ENCODE measurements at regions not wholly inside any gene's neighbourhood (a gene's known extent, or its start where the extent isn't known, plus 50 kb on each side); places are given as distances from the start of the nearest gene placed in this dataset.

DNA sequence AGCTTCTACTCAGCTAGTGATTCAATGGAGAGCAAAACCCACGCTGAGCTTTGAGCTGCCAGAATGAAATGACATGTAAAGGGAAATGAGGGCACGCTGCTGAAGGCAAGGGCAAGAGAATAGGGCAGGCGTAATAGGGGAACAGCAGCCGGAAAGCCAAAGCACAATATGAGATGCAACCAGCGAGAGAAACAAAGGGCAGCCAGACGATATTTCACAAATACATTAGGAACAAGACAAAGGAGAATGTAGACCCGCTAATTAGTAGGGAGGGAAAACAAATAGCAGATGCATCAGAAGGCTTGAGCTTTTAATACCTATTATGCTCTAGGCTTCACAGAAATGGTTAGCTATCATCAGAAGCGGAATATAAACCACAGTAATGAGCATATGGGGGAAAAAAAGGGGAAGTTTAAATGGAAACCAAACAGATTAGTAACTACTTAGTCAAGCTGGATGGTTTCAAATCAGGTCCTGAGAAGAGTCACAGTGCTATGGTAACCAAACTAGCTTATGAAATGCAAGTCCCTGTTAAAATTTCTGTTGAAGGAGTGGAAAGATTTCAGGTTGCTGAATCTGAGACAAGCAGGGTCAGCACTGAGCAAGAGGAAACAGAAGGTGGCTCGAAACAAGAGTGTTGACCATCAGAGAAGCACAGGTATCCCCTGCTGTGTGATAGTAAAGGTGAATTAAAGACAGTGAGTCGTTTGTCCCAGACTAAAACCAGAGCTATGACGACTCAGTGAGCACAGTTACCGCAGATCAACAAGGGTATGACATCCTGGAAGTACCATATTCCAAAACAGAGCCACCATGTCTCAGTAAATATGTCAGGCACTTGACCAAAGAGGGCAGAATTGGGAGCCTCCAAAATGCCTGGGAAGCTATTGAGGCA lies 496.9 kb upstream of the CELF2 start:
- no peak for DNase-seq (ENCODE audit: low read depth)

DNA sequence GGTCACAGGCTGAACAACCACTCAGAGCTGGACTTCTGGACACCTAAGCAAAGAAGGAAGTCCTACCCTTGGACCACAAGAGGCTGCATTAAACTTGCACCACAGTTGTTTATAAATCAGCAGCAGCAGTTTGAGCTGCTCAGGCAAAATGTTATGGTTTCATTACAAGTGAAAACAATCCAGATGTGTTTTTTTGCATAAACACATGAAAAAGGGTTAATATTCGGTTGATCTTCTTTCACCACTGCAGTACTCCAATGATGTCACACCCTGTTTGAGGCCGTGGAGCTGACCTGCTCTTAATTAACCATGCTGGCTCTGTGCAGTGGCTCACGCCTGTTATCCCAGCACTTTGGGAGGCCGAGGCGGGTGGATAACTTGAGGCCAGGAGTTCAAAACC lies 490.8 kb upstream of the CELF2 start:
- DNase-seq (ENCODE audit: low read depth), result no peak

DNA sequence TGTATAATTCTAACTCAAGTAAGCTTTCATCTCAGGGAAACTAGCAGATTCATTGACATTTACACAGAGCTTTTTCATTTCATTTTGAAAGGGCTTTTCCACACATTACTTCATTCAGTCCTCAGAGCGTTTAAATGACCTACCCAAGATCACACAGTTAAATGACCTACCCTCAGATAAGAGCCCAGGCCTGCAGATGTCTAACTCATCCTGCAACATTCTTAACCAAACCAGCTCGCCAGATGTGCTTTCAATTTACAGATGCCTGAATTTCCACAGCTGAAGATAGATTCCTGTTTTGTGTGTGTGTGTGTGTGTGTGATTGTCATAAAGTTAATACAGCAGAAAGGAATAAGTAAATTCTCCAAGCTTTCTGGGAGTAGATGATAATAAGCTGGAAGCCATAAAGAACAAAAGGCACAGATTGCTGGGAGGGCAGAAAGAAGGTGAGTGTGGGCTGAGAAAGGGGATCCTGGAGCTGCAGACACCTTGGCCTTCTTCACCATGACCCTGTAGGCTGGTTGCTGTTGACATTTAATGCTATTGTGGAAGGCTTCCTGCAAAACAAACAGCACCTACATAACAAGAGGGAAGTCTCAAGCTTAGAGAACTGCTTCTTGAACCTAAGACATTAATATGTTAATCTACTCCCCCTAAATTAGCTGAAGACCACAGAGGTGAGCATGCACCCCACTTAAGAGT lies 489.7 kb upstream of the CELF2 start:
- DNase-seq (ENCODE audit: low read depth), result no peak

DNA sequence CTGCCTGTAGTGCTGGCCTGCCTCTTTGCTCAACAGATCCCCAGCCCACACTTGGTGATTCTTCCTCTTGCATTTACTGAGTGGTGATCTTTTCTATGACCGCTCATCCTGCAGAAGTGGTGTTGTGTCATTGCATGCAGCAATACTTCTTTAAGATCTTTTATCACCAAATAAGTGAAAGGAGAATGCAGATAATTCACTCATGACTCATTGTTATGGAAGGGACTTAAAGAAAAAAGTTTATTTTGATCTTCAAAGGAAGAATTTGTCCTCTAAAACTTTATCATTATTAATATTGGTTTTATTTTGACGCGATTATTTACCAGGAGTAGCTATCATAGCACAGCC lies 489.1 kb upstream of the CELF2 start:
- no peak for DNase-seq (ENCODE audit: low read depth)

DNA sequence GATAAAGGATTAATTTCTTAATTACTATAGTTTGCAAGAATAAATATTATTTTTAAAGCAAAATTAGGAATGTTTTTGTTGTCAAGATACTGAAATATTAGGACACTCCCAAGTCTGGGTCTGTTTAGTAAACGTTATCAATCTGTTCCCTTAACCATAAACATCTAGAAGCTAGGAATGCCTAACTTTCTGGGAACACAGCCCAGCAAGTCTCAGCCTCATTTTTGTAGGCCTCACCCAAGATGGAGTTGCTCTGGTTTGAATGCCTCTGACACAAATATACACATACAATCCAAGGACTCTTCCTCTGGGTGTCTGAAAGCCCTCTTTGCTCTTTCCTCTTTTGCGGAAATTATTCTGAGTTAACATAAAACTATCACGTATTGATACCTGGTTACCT lies 487.4 kb upstream of the CELF2 start:
- no peak for DNase-seq (ENCODE audit: low read depth)

DNA sequence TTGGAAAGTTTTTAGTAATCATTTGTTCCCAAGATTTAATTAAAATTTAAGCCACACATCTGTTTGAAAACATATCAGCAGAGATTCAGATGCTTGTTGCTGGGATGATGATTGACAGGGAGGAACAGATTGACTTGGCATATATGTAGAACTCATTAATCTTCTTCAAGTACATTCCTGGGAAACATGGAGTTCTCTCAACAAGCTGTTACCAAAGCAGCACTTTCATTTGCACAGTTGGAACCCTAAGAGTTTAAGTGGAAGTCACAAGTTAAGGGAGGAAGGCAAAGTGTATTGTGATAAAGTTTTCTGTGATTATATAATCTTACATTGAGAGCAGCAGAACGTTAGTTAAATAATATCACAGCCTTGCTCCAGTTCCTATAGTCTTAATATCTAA lies 485.4 kb upstream of the CELF2 start:
- DNase-seq (ENCODE audit: low read depth), result no peak

DNA sequence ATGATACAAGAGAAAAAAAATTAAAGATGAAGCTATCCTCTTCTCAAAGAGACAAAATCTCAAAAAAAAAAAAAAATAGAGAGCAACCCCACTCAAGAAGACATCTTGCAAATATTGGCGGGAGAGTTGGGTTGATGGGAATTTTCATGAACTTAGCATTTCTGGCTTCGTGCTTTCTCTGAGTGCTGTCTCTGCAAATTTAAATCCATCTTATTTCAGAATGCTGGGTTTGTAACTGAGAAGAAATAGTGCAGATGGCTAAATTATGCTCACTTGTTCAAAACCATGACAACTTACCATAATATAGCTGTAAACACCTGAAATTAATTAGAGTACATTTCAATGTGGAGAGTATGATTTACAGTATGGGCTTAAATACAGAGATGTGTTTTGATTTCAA lies 484.8 kb upstream of the CELF2 start:
- no peak for DNase-seq (ENCODE audit: low read depth)

DNA sequence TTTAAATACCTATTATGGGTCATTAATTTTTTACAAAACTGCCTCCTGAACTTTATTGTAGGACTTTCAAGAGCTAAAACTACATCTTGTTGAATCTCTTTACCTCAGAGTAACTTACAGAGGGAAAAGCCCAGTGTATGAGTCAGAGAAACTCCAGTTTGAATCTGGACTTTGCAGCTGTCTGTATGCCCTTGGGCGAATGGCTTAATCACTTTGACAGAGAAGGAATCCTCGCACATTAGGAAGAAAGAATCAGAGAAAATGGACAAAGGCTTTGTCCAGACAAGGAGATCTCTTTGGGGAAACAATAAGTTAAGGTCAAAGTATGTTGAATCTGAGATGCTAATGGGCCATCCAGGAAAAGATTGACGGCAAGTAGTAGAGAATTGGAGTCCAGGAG lies 484.2 kb upstream of the CELF2 start:
- no peak for DNase-seq (ENCODE audit: low read depth)

DNA sequence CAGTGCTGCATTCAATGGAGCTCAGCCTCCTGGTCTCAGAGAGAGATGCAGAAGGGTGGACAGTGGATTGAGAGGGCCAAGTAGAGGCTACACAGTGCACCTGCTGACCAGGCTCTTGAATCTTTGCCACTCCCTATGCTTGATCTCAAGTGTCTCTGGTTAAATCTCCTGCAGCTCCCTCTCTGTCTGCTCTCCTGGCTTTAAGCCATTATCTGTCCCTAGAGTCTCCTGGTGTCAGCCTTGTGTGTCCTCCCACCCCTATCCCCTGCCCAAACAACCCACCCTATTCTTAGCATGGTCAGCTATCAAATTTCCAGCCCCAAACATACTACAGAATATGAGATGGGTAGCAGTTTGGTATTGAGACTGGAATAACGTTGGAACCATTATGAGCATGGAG lies 479.3 kb upstream of the CELF2 start:
- no peak for DNase-seq (ENCODE audit: low read depth)

DNA sequence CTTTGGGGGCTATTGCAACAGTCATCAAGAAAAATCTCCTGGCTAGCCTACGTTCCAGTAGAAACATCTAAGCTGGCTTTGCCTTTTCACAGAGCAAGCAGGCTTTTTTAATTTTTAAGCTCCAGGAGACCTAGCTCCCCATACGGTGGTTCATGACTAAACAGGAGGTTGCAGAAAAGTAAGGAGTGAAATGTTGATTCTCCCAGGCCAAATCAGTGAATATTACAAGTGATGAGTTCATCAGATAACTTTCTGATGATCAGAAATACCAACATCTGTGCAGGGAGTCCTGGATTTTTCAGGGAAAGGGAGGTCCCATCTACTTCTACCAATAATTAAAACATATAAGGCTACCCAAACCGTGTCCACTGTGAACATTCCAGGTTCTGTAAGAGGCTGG lies 477.3 kb upstream of the CELF2 start:
- no peak for DNase-seq (ENCODE audit: low read depth)

DNA sequence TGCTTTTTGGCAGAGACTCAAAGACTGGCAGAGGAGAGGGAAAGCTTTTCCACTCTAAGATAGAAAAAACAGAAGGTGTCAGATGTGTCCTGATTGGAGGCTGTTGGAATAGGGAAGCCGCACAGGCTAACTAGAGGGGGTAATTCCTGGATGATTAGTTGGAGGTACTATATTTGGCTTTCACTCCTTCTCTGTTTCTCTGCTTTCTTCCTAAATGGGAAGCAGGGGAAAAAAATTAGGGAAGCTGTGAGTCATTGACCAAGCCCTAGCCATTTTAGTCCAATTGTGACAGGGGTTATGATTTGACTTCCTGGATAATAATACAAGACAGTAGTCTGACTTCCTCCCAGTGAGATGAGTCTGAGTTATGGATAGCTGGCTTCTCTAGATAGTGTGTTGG lies 475.2 kb upstream of the CELF2 start:
- no peak for DNase-seq (ENCODE audit: low read depth)

DNA sequence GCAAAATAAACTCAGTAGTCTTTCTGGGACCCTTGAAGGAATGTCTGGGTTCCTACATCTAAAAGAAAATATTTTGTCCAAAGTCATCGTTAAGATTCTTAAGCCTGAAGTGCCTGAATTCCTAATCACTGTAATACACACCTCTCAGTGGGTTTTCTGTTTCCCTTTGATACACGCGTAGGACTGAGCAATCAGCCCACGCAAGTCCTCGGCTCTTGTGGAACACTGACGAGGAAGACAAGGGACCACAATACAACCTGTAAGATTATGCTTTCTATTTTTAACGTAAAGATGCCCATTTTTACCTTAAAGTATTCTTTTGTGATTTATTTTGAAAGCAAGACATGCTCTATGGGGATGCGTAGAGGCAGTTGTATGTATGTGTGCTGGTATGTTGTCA lies 472.8 kb upstream of the CELF2 start:
- DNase-seq (ENCODE audit: low read depth), result no peak

DNA sequence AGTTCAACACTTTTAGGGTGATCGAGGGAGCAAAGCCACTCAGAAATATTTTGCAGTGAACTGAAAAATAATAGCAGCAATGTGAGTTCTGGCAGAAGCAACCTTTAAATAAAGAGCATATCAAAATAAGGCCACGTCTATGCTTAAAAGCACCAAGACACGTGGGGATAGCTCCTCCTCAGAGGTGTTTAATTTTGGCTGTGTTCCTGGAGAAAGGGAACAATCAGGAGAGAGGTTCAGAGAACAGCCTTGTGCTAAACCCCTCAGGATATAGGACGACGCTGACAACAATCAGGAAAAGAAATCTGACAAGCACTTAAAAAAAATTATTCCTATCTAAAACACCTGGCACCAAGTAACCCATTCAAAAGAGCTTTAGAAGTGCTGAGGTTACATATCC lies 471.9 kb upstream of the CELF2 start:
- DNase-seq (ENCODE audit: low read depth), result no peak

DNA sequence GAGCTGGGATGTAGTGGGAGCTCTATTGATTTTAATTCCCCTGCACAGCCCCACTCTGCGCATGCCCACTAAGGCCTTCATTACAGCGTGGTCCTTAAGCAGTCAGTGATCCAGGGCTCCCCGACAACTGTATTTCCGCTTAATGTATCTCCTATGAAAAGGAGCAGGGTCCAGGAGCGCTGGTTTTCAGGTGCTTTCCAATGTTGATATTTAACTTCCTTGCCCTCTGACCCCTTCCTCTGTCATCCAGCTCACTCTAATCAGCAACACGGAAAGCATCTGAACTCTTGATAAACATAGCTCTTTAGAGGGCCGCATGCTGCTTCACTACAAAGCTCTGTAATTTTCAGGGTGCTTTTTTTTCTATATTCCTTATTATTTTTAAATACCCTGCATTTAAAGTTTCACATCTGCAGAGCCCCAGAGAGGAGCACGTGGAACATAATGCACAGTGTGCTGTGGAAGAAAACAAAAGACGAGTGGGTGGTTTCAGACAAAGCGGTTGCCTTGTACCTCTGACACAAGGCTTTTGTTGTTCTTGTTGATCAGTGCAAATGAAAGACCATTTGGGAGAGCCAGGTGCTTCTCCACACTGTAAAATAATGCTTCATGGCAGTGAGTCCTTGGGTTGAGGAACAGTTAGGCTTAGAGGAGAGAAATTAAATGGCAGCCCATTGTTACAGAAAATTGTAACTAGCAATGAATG lies 465.9 kb upstream of the CELF2 start:
- no peak for DNase-seq (ENCODE audit: low read depth)

DNA sequence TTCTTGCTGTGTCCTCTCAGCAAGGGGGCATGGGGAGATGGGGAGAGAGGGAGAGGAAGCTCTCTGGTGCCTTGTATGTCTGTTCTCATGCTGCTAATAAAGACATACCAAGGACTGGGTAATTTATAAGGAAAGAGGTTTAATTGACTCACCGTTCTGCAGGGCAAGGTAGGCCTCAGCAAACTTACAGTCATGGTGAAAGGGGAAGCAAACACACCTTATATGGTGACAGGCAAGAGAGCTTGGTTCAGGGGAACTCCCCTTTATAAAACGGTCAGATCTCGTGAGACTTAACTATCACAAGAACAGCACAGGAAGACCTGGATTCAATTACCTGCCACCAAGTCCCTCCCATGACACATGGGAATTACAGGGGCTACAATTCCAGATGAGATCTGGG lies 464.7 kb upstream of the CELF2 start:
- no peak for DNase-seq (ENCODE audit: low read depth)

DNA sequence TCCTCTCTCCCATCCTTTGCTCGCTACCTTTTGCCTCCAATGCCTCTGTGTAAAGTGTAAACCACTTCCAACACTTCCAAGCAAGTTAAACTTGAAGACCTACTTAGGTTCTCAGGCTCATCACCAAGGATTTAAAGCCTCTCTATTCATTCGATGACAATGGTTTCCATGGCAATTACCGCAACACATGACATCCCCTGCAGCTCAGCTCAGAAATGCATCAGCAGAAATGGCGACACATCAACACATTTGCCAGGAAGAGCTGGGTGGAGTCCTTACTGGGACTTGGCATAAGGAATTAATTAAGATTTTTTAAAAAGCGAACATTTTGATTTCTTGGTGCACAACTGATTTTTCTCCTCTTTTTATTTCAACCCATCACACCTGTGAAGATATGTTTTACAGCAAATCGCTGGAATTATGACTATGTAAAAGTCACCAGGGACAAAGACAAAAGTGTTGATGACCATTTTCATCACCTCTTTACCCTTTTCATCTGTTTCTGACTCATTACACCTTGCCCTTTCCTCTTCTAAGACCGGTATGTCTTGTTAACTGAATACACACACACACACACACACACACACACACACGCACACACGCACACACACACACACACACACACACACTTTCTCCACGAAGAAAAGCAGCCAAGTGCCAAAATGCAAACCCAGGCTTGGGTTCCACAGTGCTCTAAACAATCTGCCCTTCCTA lies 453.4 kb upstream of the CELF2 start:
- no peak for DNase-seq (ENCODE audit: low read depth)

DNA sequence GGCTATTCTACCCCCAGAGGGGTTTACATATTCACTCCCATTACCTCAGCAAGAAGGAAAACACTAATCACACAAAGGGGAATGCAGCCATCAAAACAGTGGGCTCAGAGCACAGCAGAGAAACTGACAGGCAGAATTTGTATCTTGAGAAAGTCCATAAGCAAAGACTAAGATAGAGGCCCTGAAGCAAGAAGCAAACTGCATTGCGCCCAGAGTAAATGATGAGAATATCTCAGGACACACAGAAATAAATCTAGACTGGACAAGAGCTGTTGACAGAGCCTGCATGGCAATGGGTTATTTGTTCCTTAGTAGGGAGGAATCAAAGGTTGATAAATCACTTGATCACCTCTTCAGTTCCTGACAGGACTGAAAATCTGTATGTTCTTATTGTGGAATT lies 440.7 kb upstream of the CELF2 start:
- no peak for DNase-seq (ENCODE audit: low read depth)

DNA sequence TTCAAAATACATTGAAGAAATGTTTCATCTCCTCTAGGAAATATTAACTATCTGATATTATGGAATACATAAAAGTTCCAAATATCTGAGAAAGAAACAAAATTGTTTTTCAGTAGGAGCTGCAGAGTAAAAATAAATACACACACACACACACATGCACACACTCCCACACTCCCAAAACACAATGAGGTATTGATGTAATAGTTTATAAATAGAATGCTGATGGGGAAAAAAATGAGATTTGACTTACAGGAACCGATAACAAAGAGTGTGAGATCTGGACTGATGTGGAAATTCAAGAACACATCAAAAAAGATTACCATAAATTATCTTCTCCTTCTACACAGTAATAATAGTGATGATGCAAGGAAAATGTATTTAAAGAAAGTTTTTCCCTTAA lies 438.0 kb upstream of the CELF2 start:
- DNase-seq (ENCODE audit: low read depth), result no peak

DNA sequence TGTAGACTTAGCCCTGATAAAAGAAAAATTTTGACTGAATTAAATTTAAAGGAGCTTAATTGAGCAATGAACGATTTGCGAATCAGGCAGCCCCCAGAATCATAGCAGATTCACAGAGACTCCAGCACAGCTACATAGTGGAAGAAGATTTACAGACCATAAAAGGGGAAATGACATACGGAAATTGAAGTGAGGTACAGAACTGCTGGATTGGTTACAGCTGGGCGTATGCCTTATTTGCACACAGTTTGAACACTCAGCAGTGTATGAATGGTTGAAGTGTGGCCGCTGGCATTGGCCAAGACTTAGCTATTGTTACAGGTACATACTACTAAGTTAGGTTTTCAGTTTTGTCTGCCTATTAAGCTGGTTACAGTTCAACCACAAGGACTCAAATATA lies 433.5 kb upstream of the CELF2 start:
- no peak for DNase-seq (ENCODE audit: low read depth)

DNA sequence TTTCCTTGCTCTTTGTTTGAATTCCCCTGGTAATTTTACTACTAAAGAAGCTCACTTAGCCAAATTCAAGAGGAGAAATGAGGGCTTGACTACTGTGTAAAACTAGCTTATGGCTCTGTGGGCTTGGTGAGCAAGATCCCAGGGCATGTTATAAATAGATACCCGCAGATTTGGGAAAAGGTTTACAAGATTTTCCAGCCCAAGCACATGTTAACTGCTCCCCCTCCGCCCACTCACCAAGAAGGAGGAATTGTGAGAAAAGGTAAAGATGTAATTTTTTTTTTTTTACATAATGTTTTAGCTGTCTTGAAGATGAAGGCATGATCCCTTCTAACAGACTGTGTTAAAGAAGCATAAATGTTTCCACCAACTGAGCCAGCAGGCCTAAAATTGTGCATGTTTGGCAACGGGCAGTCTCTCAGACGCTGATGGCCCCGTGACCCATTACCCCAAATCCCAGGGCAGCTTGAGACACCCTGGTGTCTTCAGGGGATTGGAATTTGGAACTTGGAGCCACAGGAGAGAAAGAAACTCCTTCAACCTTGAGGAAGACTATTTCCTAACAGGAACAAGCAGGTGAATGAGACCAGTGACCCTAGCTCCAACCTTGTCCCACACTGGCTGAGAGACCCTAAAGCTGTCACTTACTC lies 429.8 kb upstream of the CELF2 start:
- no peak for DNase-seq (ENCODE audit: low read depth)

DNA sequence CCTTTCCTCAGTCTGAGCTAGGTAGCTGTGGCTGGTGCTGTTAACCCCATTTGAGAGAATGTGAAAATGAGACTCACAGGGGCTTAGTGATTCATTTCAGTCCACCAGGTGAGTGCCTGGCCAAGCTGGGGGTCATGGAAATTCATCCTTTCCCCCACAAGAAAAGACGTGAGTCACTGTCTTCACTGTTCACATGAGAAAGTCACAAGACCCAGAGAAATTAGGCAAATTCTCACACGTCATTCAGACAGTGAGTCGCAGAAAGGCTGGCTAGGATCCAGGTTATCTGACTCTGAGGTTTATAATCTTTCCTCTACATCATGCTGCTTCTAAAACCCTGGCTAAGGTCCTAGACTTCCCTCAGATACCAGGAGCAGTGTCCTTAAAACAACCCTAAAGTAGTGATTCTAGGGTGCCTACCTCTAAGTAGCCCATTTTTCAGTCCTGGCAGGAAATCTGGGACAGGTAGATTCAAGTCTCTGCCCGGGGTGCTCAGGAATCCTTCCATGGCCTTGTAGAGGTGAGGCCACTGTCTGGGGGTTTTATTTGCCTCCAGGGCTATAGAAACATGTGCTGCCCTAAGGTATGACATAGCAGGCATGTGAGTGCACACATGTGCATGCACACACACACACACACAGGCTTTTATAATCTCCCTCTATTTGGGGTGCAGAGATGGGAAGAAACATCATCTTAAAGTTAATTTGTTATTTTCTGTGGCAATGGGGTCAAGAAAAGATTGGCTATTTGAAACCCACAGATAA lies 427.9 kb upstream of the CELF2 start:
- DNase-seq (ENCODE audit: low read depth), result no peak

All from activated T-helper 1 cell treated with Interleukin-2 at 50 U/mL for 16 hours (primary cell).